Esophagus (tissue), 2 donors: ENCODE measurements at regions not wholly inside any gene's neighbourhood (a gene's known extent, or its start where the extent isn't known, plus 50 kb on each side); places are given as distances from the start of the nearest gene placed in this dataset.

ENCODE experiments used
- H3K27ac ChIP-seq, 2 donors: one replicate each; pipeline ENCODE4 v1.5.1; 2013; ENCODE audit warnings: low read depth in 2 of 2, mild to moderate bottlenecking in 2 of 2, inconsistent platforms in 1 of 2, low read length in 1 of 2, moderate library complexity in 1 of 2
- H3K27me3 ChIP-seq, 2 donors: one replicate each; pipeline ENCODE4 v1.6.1; 2013; ENCODE audit warnings: low read length in 2 of 2, control low read depth in 1 of 2, mild to moderate bottlenecking in 1 of 2; ENCODE audit not compliant: insufficient read depth in 2 of 2, control insufficient read depth in 1 of 2
- H3K36me3 ChIP-seq, 2 donors: one replicate each; pipeline ENCODE4 v1.6.1; 2013; ENCODE audit warnings: low read length in 1 of 2; ENCODE audit not compliant: control insufficient read depth in 2 of 2, insufficient read depth in 2 of 2
- H3K4me1 ChIP-seq, 2 donors: one replicate each; pipeline ENCODE4 v1.6.1; 2013; ENCODE audit warnings: low read length in 1 of 2; ENCODE audit not compliant: control insufficient read depth in 2 of 2, insufficient read depth in 2 of 2
- H3K4me3 ChIP-seq, 2 donors: one replicate each; pipeline ENCODE4 v1.5.1; 2013; ENCODE audit warnings: low read length in 2 of 2, mild to moderate bottlenecking in 2 of 2, low read depth in 1 of 2, moderate library complexity in 1 of 2
- H3K9me3 ChIP-seq, 2 donors: one replicate each; pipeline ENCODE4 v1.6.1; 2013; ENCODE audit warnings: mild to moderate bottlenecking in 2 of 2, low read depth in 1 of 2, low read length in 1 of 2, moderate library complexity in 1 of 2; ENCODE audit not compliant: control insufficient read depth in 2 of 2, insufficient read depth in 1 of 2
- WGBS, 2 donors: extraction: QIAGEN DNeasy Blood & Tissue Kit; methylation state at CpG; one replicate each; pipeline ENCODE4 v1.1.7; 2013; 5-methylcytosine and 5-hydroxymethylcytosine counted together
- donor health status: healthy with polysubstance abuse.
- donor health status: Bipolar disorder and iron deficiency.

DNA sequence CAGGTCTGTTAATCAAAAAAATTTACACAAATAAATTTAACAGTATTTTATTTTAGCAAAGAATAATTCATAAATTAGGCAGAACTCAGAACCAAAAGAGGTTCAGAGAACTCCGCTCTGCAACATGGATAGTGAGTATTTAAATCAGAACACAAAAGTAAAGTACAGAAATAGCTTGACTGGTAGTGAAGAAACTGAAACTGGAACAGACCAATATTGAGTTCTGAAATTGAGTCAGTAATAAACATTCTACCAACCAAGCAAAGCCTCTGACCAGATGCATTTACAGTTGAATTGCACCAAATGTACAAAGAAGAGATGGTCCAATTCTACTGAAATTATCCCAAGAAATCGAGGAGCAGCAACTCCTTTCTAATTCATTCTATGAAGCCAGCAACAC is 1542.8 kb downstream of the EFNA5 start:
- no peaks in the 10 kb centered on the region for H3K4me1 ChIP-seq
- H3K27me3 ChIP-seq: no peaks in the 10 kb centered on the region
- no peaks in the 10 kb centered on the region for H3K36me3 ChIP-seq
- WGBS, 2 donors: 81 to 83% methylated on average over 2 of the region's 2 CpGs
- H3K27ac ChIP-seq: no peak overlapping the region
- no peak overlapping the region for H3K4me3 ChIP-seq
- no peaks in the 10 kb centered on the region for H3K9me3 ChIP-seq

DNA sequence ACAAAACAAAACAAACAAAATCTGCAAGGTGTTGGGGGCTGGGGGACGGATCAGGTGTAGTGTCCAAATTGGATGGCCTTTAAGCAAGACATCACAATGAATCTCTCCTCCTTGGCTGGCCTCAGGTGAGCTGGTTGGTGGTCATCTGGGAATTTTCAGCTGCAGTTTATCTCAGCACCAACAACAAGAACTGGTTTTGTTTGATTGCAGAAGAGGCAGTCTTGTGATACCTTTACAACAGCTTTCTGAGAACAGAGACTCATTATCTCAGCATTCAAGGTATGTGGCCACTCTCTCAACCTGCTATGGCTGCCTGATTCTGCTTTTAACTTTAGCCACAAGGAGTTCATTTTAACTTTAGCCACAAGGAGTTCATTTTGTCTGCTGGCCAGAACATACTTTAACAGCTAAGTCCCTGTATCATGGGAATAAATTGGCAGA is 1543.4 kb downstream of the EFNA5 start:
- Histone ChIP-seq H3K4me3 (no peak overlapping the region), H3K27ac (no peak overlapping the region), H3K27me3 (no peaks in the 10 kb centered on the region), H3K4me1 (no peaks in the 10 kb centered on the region), H3K36me3 (no peaks in the 10 kb centered on the region), H3K9me3 (no peaks in the 10 kb centered on the region)
- 52 to 66% methylated on average over 1 of the region's 1 CpG for WGBS, 2 donors

DNA sequence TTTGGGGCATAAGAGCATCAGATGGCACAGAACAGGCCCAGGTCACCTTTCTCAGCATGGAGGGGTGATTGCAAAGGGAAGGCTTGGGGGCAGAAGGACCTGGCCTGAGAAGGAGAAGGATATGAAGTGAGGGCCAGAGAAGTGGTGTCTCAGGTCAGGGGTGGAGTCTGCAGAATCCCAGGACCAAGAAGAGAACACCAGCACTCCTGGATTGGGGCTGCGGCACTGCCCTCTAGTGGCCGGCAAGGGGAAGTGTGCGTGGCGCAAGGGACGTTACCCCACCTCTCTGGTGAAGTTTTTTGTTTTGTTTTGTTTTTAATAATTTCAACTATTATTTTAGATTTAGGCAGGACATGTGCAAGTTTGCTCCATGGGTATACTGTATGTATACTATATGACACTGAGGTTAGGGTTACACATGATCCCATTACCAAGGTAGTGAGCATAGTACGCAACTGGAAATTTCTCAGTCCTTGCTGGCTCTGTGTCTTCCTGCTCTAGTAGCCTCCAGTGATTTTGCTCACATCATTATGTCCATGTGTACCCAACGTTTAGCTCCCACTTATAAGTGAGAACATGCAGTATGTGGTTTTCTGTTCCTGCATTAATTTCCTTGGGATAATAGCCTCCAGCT is 1548.6 kb downstream of the EFNA5 start:
- Histone ChIP-seq H3K4me1 (no peaks in the 10 kb centered on the region), H3K9me3 (no peaks in the 10 kb centered on the region), H3K36me3 (no peaks in the 10 kb centered on the region), H3K4me3 (no peak overlapping the region), H3K27ac (no peak overlapping the region), H3K27me3 (no peaks in the 10 kb centered on the region)
- 74 to 75% methylated on average over 7 of the region's 7 CpGs for WGBS, 2 donors

DNA sequence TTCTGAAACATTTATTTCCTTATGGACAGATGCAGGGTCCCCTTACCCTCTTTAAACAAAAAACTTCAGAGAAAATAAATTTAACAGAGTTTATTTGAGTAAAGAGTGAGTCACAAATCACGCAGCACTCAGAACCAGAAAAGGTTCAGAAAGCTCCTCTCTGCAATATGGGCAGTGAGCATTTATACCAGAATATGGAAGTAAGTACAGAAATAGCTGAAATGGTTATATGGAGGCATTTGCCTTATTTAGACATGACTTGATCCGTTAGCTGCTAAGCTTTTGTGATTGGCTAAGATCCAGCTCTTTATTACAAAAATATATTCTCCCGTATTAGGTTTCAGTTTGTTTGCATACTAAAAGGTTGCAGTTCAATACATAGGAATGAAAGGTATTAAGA is 1554.1 kb downstream of the EFNA5 start:
- Histone ChIP-seq H3K27me3 (no peaks in the 10 kb centered on the region), H3K36me3 (no peaks in the 10 kb centered on the region), H3K9me3 (peaks cover 0 to 3% of the 10 kb centered on the region in 2 donors), H3K4me1 (no peaks in the 10 kb centered on the region), H3K27ac (no peak overlapping the region), H3K4me3 (no peak overlapping the region)
- 46 to 54% methylated on average over 3 of the region's 3 CpGs for WGBS, 2 donors

DNA sequence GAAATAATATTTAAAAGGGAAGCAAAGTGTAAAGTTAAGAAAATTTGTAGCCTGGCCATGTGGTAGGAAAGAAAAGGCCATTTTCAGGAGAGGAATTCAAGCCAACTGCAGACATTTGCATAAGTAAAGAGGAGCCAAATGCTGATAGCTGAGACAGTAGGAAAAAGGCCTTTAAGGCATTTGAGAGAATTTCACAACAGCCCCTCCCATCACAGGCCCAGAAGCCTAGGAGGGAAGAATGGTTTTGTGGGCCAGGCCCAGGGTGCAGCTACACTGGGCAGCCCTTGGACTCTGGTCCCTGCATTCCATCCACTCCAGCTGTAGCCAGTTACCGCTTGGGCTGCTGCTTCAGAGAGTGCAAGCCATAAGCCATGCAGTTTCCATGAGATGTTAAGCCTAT is 1556.8 kb downstream of the EFNA5 start:
- Histone ChIP-seq H3K9me3 (peaks cover 0 to 3% of the 10 kb centered on the region in 2 donors), H3K27me3 (no peaks in the 10 kb centered on the region), H3K36me3 (no peaks in the 10 kb centered on the region), H3K4me3 (no peak overlapping the region), H3K27ac (no peak overlapping the region), H3K4me1 (no peaks in the 10 kb centered on the region)
- 81 to 97% methylated on average over 1 of the region's 1 CpG for WGBS, 2 donors

DNA sequence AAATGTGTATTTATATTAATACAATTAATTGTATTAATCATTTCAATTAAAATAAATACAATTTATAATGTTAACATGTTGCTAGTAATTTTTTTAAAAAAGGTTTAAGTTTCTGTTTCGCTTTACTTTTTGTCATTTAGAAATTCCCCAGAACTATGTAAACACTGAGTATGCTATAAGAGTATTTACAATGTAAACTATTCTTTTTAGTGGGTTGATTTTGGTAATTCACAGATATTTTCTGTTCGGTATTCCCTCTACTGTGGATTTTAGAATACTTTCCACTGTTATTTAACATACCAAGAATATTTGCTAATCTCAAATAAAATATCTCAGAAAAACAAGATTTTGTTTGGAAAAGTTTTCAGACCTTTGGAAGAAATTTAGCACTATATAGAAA is 1564.4 kb downstream of the EFNA5 start:
- Histone ChIP-seq H3K27me3 (no peaks in the 10 kb centered on the region), H3K9me3 (no peaks in the 10 kb centered on the region), H3K27ac (no peak overlapping the region), H3K4me1 (no peaks in the 10 kb centered on the region), H3K4me3 (no peak overlapping the region), H3K36me3 (no peaks in the 10 kb centered on the region)
- 40 to 41% methylated on average over 2 of the region's 2 CpGs for WGBS, 2 donors

DNA sequence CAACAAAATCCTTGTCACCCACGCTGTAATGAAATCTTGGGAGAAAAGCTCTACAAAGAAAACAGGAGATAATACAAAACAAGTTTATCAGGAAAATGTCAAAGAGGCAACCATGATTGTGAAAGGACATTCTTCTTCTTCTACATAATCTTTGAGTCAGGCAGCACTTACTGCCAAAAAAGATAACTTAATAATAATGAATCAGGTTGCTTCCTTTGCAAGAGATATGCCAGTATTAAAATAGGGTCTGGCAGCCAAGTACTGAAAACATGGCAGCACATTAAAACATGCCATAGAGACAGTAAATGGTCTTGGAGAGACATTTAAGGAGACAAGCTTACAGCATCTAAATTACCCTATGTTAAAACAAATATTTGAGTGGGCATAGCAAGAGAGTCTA is 1573.4 kb downstream of the EFNA5 start:
- no peaks in the 10 kb centered on the region for H3K4me1 ChIP-seq
- H3K9me3 ChIP-seq: no peaks in the 10 kb centered on the region
- no peaks in the 10 kb centered on the region for H3K36me3 ChIP-seq
- H3K27me3 ChIP-seq: no peaks in the 10 kb centered on the region
- no peak overlapping the region for H3K27ac ChIP-seq
- no peak overlapping the region for H3K4me3 ChIP-seq
- 32 to 48% methylated on average over 1 of the region's 1 CpG for WGBS, 2 donors

DNA sequence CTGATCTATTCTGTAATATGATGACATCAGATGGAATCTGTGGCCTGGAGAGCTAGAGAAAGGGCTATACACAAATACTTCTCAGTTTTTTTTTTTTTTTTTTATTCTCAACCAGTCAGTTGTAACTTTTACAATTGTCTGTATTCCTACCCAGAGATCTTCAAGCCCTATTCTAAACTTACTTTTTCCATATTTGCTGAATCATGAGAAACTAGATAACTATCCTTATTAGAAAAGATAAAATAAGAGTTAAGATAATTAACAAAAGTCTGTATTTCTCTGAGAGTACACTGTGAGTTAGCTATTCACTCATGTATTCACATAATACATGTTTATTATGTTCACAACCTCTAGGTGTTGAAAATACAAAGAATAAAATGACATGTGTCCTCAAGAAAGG is 1575.9 kb downstream of the EFNA5 start:
- Histone ChIP-seq H3K4me3 (no peak overlapping the region), H3K27ac (no peak overlapping the region), H3K27me3 (no peaks in the 10 kb centered on the region), H3K36me3 (no peaks in the 10 kb centered on the region), H3K9me3 (no peaks in the 10 kb centered on the region), H3K4me1 (no peaks in the 10 kb centered on the region)

DNA sequence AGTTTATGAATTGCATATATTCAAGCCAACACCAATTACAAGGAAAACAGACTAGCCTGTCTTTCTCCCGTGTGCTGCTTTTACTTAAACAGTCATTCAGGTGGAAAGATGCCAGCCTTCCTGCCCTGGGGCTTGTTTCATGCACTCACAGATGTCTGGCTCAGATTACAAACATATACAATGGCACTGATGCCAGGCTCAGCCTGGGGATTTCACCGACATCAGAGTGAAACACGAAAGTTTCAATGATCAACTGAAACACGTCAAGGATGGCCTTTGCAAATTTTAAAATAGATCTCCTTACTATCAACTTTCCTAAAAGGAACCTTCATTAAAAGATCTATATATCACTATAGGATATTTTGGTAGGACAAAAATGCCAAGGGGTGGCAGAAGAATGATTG is 1576.5 kb downstream of the EFNA5 start:
- Histone ChIP-seq H3K4me1 (no peaks in the 10 kb centered on the region), H3K36me3 (no peaks in the 10 kb centered on the region), H3K27me3 (no peaks in the 10 kb centered on the region), H3K27ac (no peak overlapping the region), H3K4me3 (no peak overlapping the region), H3K9me3 (no peaks in the 10 kb centered on the region)
- WGBS, 2 donors: 25 to 41% methylated on average over 4 of the region's 4 CpGs

DNA sequence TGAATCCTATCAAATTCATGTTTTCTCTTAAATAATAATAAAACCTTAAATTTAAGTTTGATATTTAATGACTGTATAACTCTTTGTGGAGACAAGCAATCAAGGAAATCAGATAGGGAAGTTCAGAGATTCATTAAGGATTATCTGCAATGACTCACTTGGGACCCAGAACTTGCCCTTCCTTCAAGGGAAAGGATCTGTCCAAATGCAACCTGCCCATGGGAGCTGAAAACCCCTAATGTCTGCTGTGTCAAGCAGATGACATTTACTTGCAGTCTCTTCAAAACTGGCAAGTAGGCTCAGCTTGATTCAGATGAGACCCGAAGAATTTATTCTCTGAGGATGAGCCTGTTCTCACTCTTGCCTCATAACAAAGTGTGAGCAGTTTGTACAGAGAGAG is 1577.6 kb downstream of the EFNA5 start:
- Histone ChIP-seq H3K27me3 (no peaks in the 10 kb centered on the region), H3K9me3 (no peaks in the 10 kb centered on the region), H3K4me1 (no peaks in the 10 kb centered on the region), H3K4me3 (no peak overlapping the region), H3K36me3 (no peaks in the 10 kb centered on the region), H3K27ac (no peak overlapping the region)
- 81 to 89% methylated on average over 1 of the region's 1 CpG for WGBS, 2 donors
